Gastrocnemius medialis (tissue), 4 donors: ENCODE measurements at regions not wholly inside any gene's neighbourhood (a gene's known extent, or its start where the extent isn't known, plus 50 kb on each side); places are given as distances from the start of the nearest gene placed in this dataset.
A peak's percentile ranks its signal among the peaks of the same experiment; 100 is the strongest.

Experiments
- ATAC-seq, 2 donors: fragments of 150-250 bp; one replicate each; pipeline ENCODE4 v1.9.1; 2016
- DNase-seq, 2 donors: peaks; one replicate each; pipeline ENCODE4 v3.0.0-alpha.2; 2019
- H3K27ac ChIP-seq, 4 donors: fragments of 200-600 bp; sonication (generic); 1 replicate in 1 of 4; 2 replicates in 3 of 4; pipeline ENCODE4 v1.5.1; 2016 to 2018; ENCODE audit warnings: mild to moderate bottlenecking in 2 of 4, moderate library complexity in 1 of 4
- H3K27me3 ChIP-seq, 3 donors: fragments of 200-600 bp; sonication (generic) in 2 of 3; 1 replicate in 1 of 3; 2 replicates in 2 of 3; pipeline versions ENCODE4 v1.5.1 to v1.6.0; 2016 to 2019; ENCODE audit warnings: mild to moderate bottlenecking in 1 of 3, moderate library complexity in 1 of 3
- H3K36me3 ChIP-seq, 2 donors: fragments of 200-600 bp; sonication (generic) in 1 of 2; one replicate each; pipeline ENCODE4 v1.5.1; 2017 to 2018
- H3K4me1 ChIP-seq, 2 donors: fragments of 200-600 bp; sonication (generic) in 1 of 2; one replicate each; pipeline ENCODE4 v1.5.1; 2016 to 2017; ENCODE audit warnings: mild to moderate bottlenecking in 2 of 2
- H3K4me3 ChIP-seq, 4 donors: fragments of 200-600 bp; sonication (generic) in 3 of 4; 1 replicate in 1 of 4; 2 replicates in 3 of 4; pipeline ENCODE4 v1.5.1; 2016 to 2019; ENCODE audit warnings: mild to moderate bottlenecking in 2 of 4
- H3K9me3 ChIP-seq, 3 donors: fragments of 200-600 bp; sonication (generic) in 2 of 3; 1 replicate in 1 of 3; 2 replicates in 2 of 3; pipeline ENCODE4 v1.5.1; 2016 to 2019
- CTCF ChIP-seq, 5 experiments: fragments of 450-650 bp in 3 of 5; fragments of 200-600 bp in 2 of 5; sonication (generic) in 2 of 5; IDR thresholded peaks in 4 of 5; conservative IDR thresholded peaks in 1 of 5; 1 replicate in 4 of 5; 2 replicates in 1 of 5; pipeline ENCODE4 v1.5.1; 2016 to 2019; ENCODE audit warnings: antibody characterized with exemption in 5 of 5, mild to moderate bottlenecking in 3 of 5, moderate library complexity in 3 of 5
- POLR2A ChIP-seq, 2 donors: fragments of 450-650 bp; IDR thresholded peaks; one replicate each; pipeline ENCODE4 v1.6.1; 2017; ENCODE audit warnings: antibody characterized with exemption in 2 of 2, mild to moderate bottlenecking in 2 of 2, moderate library complexity in 2 of 2
- in situ Hi-C, 4 donors: fragments of 200-750 bp; cut with MboI; loops; one replicate each; pipeline versions ENCODE4 v1.15.0 to v1.8.0; 2017; ENCODE audit warnings: low sequenced_read_pairs in 4 of 4
- intact Hi-C: fragments of 100-400 bp; cut with DNase I; formaldehyde crosslinking; loops from one replicate; pipeline ENCODE4 v1.15.1; 2023; ENCODE audit warnings: low total_unique reads

DNA sequence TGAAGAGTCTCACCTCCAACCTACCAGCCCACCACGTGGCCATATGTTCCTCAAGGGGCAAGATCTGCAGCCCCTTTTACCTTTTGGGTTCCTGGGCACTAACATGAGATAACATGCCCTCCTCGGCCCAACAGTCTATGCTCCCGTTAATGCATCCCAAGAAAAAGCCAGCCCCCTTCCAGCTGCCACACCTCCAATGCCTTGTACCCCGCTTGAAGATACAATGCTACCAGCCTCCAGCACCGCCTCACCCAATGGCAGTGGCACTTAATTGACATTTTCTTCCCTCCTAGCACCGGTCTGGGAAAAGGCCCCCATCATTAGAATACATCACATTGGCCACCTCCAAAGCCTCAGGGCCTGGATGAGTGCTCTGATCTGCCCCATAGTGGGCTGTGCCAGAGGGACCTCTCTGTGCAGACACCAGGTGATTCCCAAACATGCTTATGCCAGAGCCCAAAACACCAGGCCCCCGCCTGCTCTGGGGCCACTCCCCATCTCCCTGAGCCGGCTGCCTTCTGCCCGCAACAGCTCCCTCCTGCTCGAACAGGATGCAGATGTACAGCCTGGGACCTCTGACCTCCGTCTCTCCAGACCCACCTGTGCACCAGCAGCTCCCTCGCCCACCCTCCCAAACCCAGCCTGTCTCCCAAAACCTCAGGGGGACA is 118.3 kb downstream of the NCOR2 start:
- TF ChIP-seq CTCF (IDR thresholded peaks at IDR 0.05 in 4 of 5, conservative IDR thresholded peaks at IDR 0.05 in 1 of 5), result no peak
- TF ChIP-seq POLR2A (IDR thresholded peaks at IDR 0.05), result no peak
- DNase-seq, result peak in 1 of 2 donors; percentile 9
- intact Hi-C loops (no loop called here), in situ Hi-C loops (no loop called here)
- H3K9me3 ChIP-seq, result no peaks in the 10 kb centered on the region
- ATAC-seq, result no peak
- no peaks in the 10 kb centered on the region for H3K27me3 ChIP-seq
- H3K27ac ChIP-seq, result no peak overlapping the region
- peaks cover 19 to 36% of the 10 kb centered on the region in 2 donors for H3K4me1 ChIP-seq
- no peaks in the 10 kb centered on the region for H3K36me3 ChIP-seq
- H3K4me3 ChIP-seq, result no peak overlapping the region

- Histone ChIP-seq H3K27me3 (no peaks in the 10 kb centered on the region), H3K4me3 (no peak overlapping the region), H3K9me3 (no peaks in the 10 kb centered on the region), H3K4me1 (peaks cover 13 to 29% of the 10 kb centered on the region in 2 donors), H3K27ac (no peak overlapping the region), H3K36me3 (no peaks in the 10 kb centered on the region)
- in situ Hi-C loops (no loop called here), intact Hi-C loops (no loop called here)
- DNase-seq (no peak), ATAC-seq (no peak)
- TF ChIP-seq POLR2A (IDR thresholded peaks at IDR 0.05) (no peak), CTCF (IDR thresholded peaks at IDR 0.05 in 4 of 5, conservative IDR thresholded peaks at IDR 0.05 in 1 of 5) (no peak)
Observed at GRCh38 chr12:124448241-124448954, 119.0 kb downstream of the NCOR2 start.

DNA sequence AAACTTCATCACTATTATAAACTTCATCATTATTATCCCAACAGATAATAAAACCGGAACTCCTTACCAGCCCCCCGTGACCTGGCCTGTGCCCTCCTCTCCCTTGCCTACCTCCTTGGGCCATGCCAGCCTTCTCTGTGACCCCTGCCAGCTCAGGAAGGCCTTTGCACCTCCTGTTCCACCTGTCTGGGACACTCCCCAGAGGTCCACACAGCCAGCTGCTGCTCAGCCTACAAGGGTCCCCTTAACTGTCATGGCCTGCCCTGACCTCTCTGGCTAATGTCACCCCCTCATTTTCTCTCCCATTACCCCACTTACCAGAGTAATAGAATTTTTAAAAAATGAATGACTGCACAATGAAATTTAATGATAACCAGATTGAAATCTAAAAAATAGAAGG is 121.0 kb downstream of the NCOR2 start:
- in situ Hi-C loops, result no loop called here
- H3K27ac ChIP-seq, result no peak overlapping the region
- DNase-seq, result no peak
- intact Hi-C loops, result no loop called here
- H3K9me3 ChIP-seq, result no peaks in the 10 kb centered on the region
- no peak overlapping the region for H3K4me3 ChIP-seq
- H3K4me1 ChIP-seq, result peaks cover 9% of the 10 kb centered on the region in 2 donors
- no peaks in the 10 kb centered on the region for H3K27me3 ChIP-seq
- no peak for ATAC-seq
- H3K36me3 ChIP-seq, result no peaks in the 10 kb centered on the region
- TF ChIP-seq CTCF (IDR thresholded peaks at IDR 0.05 in 4 of 5, conservative IDR thresholded peaks at IDR 0.05 in 1 of 5) (no peak), POLR2A (IDR thresholded peaks at IDR 0.05) (no peak)

GRCh38 chr12:124445826-124446225 is 121.6 kb downstream of the NCOR2 start:
- H3K36me3 ChIP-seq, result no peaks in the 10 kb centered on the region
- H3K9me3 ChIP-seq, result no peaks in the 10 kb centered on the region
- TF ChIP-seq POLR2A (IDR thresholded peaks at IDR 0.05) (no peak), CTCF (IDR thresholded peaks at IDR 0.05 in 4 of 5, conservative IDR thresholded peaks at IDR 0.05 in 1 of 5) (no peak)
- in situ Hi-C loops, result no loop called here
- DNase-seq (no peak), ATAC-seq (no peak)
- intact Hi-C loops, result no loop called here
- no peaks in the 10 kb centered on the region for H3K27me3 ChIP-seq
- peaks cover 8 to 13% of the 10 kb centered on the region in 2 donors for H3K4me1 ChIP-seq
- no peak overlapping the region for H3K27ac ChIP-seq
- no peak overlapping the region for H3K4me3 ChIP-seq
